ENCODE measurements at regions not wholly inside any gene's neighbourhood (a gene's known extent, or its start where the extent isn't known, plus 50 kb on each side); places are given as distances from the start of the nearest gene placed in this dataset.

DNA sequence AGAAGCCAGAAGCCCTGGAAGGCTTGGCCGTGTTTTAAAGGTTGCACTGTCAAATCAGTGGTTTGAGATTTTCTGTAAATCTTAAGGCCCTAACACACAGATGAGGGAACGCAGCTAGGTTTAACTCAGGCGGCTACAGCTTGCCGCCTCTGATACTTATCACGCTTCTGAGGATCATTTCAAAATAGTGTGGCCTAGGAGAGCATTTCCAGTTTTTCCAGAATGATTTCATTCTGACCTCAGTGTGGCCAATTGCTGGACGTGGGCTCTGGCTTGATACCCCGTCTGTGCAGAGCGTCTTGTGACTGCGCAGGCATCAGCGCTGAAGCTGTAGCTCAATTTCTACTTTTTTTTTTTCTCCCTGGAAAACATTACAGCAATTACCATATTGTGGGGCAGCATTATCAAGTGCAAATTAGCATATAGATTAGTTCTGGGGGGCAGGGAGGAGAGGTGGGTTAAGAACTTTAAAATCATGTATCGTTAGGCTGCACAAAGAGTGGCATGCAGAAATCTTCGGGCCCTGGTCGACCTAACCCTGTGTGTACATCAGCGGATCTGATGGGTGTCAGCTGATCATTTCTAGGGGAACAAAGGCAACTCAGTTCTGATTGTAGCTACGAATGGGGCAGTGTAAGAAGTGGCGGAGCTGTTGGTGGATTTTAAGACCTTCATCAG is 105.0 kb upstream of the EEF1E1 start:
- TF ChIP-seq POLR2AphosphoS5 (IDR thresholded peaks at IDR 0.05; ENCODE audit: low read depth) (no peak), CTCF (conservative IDR thresholded peaks at IDR 0.05; ENCODE audit: low read depth in 2 of 2) (no peak), JUNB (IDR thresholded peaks at IDR 0.05; ENCODE audit: unreplicated experiment) (no peak), EZH2 (IDR thresholded peaks at IDR 0.05; ENCODE audit: low read depth, unreplicated experiment) (no peak)

All from GM23338 (cell line).